NCI-H2227 (cell line): ENCODE measurements at regions not wholly inside any gene's neighbourhood (a gene's known extent, or its start where the extent isn't known, plus 50 kb on each side); places are given as distances from the start of the nearest gene placed in this dataset.

Source experiments
- DNase-seq: peaks from one replicate; lab custom pipeline; 2025; ENCODE audit not compliant: unreplicated experiment; lab: John Stamatoyannopoulos, UW

GRCh38 chr21:27636656-27637055 is 669.8 kb upstream of the ADAMTS5 start:
- no peak for DNase-seq

GRCh38 chr21:27633631-27634030 is 666.7 kb upstream of the ADAMTS5 start:
- no peak for DNase-seq

GRCh38 chr21:27631471-27631870 is 664.6 kb upstream of the ADAMTS5 start:
- no peak for DNase-seq

GRCh38 chr21:27622631-27623030 is 655.7 kb upstream of the ADAMTS5 start:
- no peak for DNase-seq

GRCh38 chr21:27614231-27614630 is 647.3 kb upstream of the ADAMTS5 start:
- DNase-seq: no peak

GRCh38 chr21:27606422-27606821 is 639.5 kb upstream of the ADAMTS5 start:
- DNase-seq: no peak

- no peak for DNase-seq
Measured at GRCh38 chr21:27596196-27596595, 629.3 kb upstream of the ADAMTS5 start.

GRCh38 chr21:27595716-27596115 is 628.8 kb upstream of the ADAMTS5 start:
- DNase-seq: no peak

GRCh38 chr21:27590271-27590670 is 623.4 kb upstream of the ADAMTS5 start:
- DNase-seq: no peak

GRCh38 chr21:27589781-27590180 is 622.9 kb upstream of the ADAMTS5 start:
- no peak for DNase-seq

- no peak for DNase-seq
Measured at GRCh38 chr21:27586986-27587385, 620.1 kb upstream of the ADAMTS5 start.

GRCh38 chr21:27586326-27586725 is 619.4 kb upstream of the ADAMTS5 start:
- no peak for DNase-seq

- no peak for DNase-seq
Measured at GRCh38 chr21:27584256-27584655, 617.4 kb upstream of the ADAMTS5 start.

GRCh38 chr21:27582948-27583430 is 616.1 kb upstream of the ADAMTS5 start:
- DNase-seq: no peak

GRCh38 chr21:27582246-27582947 is 615.5 kb upstream of the ADAMTS5 start:
- no peak for DNase-seq

GRCh38 chr21:27581168-27581567 is 614.3 kb upstream of the ADAMTS5 start:
- no peak for DNase-seq

GRCh38 chr21:27580276-27580675 is 613.4 kb upstream of the ADAMTS5 start:
- DNase-seq: no peak

GRCh38 chr21:27578741-27579265 is 611.9 kb upstream of the ADAMTS5 start:
- DNase-seq: no peak

- DNase-seq: no peak
Measured at GRCh38 chr21:27572696-27573095, 605.8 kb upstream of the ADAMTS5 start.

- no peak for DNase-seq
Measured at GRCh38 chr21:27571706-27572105, 604.8 kb upstream of the ADAMTS5 start.

- DNase-seq: no peak
Measured at GRCh38 chr21:27570306-27570868, 603.5 kb upstream of the ADAMTS5 start.

- DNase-seq: no peak
Measured at GRCh38 chr21:27569831-27570230, 602.9 kb upstream of the ADAMTS5 start.

- no peak for DNase-seq
Measured at GRCh38 chr21:27569091-27569490, 602.2 kb upstream of the ADAMTS5 start.
